Progenitor cell of endocrine pancreas (in vitro differentiated cells): ENCODE measurements at regions not wholly inside any gene's neighbourhood (a gene's known extent, or its start where the extent isn't known, plus 50 kb on each side); places are given as distances from the start of the nearest gene placed in this dataset.
"Not testable (repeated sequence)": the region's sequence is repeated elsewhere in the genome, so short reads cannot be mapped to it uniquely, and the experiment has no call there.

Experiments
- DNase-seq: peaks from one replicate; pipeline ENCODE4 v3.0.0; 2021; ENCODE audit warnings: low spot score; ENCODE audit not compliant: unreplicated experiment
- H3K27ac Mint-ChIP-seq: 2 replicates; pipeline ENCODE4 v1.8.0; 2021; ENCODE audit warnings: mild to moderate bottlenecking, moderate library complexity, mixed read lengths
- H3K27me3 Mint-ChIP-seq: 2 replicates; pipeline ENCODE4 v1.8.0; 2021; ENCODE audit warnings: mixed read lengths
- H3K36me3 Mint-ChIP-seq: 2 replicates; pipeline ENCODE4 v1.8.0; 2022; ENCODE audit warnings: mixed read lengths; ENCODE audit not compliant: insufficient read depth
- H3K4me1 Mint-ChIP-seq: 2 replicates; pipeline ENCODE4 v1.8.0; 2021; ENCODE audit warnings: low read depth, mixed read lengths
- H3K4me3 Mint-ChIP-seq: 2 replicates; pipeline ENCODE4 v1.8.0; 2021; ENCODE audit warnings: low read depth, mild to moderate bottlenecking, moderate library complexity, mixed read lengths
- H3K9me3 Mint-ChIP-seq: 2 replicates; pipeline ENCODE4 v1.8.0; 2021; ENCODE audit warnings: low read depth, mixed read lengths
- TF ChIP-seq, protein P1 (sequence below): fragments of 200-600 bp; sonication (generic); IDR thresholded peaks from one replicate; pipeline ENCODE4 v1.5.0; 2021; ENCODE audit warnings: antibody characterized with exemption, mild to moderate bottlenecking; ENCODE audit not compliant: unreplicated experiment

DNA sequence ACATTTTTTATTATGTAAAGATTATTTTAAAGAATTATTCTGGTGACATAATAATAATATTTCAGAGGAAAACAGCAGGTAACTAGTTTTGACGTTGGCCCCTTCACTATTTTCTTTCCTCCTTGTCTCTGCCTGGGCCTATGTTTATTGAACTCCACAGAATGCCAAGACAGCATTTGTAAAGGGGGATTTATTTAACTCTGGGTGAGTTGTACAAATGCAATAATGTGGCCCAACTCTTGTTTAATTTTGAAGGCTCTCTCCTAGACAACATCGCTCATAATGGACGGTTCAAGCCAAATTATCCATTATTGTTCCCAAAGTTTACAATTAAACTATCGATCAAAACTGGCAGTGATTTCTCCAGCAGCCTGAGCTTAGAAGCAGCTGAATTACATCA, 374.3 kb upstream of the SLC35B3 start:
- H3K27ac Mint-ChIP-seq = no peak overlapping the region
- DNase-seq = no peak
- H3K4me3 Mint-ChIP-seq = no peak overlapping the region
- no peaks in the 10 kb centered on the region for H3K9me3 Mint-ChIP-seq
- TF ChIP-seq, protein P1, sequence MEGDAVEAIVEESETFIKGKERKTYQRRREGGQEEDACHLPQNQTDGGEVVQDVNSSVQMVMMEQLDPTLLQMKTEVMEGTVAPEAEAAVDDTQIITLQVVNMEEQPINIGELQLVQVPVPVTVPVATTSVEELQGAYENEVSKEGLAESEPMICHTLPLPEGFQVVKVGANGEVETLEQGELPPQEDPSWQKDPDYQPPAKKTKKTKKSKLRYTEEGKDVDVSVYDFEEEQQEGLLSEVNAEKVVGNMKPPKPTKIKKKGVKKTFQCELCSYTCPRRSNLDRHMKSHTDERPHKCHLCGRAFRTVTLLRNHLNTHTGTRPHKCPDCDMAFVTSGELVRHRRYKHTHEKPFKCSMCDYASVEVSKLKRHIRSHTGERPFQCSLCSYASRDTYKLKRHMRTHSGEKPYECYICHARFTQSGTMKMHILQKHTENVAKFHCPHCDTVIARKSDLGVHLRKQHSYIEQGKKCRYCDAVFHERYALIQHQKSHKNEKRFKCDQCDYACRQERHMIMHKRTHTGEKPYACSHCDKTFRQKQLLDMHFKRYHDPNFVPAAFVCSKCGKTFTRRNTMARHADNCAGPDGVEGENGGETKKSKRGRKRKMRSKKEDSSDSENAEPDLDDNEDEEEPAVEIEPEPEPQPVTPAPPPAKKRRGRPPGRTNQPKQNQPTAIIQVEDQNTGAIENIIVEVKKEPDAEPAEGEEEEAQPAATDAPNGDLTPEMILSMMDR = no peak
- H3K27me3 Mint-ChIP-seq = no peaks in the 10 kb centered on the region
- peaks cover 11% of the 10 kb centered on the region for H3K4me1 Mint-ChIP-seq
- H3K36me3 Mint-ChIP-seq = no peaks in the 10 kb centered on the region

DNA sequence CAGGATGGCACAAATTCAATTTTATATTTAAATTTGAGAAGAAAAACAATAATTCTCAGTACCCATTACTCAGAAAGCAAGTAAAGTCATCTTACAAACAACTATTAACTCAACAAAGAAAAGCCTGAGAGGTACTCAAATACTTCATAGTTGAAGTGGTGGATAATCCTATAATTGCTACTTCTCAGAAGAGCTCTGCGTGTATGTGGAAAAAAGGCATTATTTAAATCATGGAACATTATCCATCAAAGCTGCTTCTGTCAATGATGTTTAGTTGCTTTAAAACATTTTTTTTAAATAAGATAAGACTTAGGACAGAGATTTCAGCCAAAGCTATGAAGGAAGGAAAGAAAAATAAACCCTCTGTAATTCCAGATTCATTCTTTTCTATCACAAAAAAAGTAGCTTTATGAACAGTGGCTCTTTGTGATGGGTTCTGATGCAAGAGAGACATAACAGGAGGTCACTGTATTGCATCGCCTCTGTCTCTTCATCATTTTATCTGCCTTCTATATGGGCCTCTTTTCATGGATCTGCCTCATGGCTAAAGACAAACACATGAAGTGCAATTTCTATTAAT, 367.9 kb upstream of the SLC35B3 start:
- Mint-ChIP-seq H3K27me3 (no peaks in the 10 kb centered on the region), H3K4me3 (no peak overlapping the region), H3K36me3 (peaks cover 1% of the 10 kb centered on the region), H3K4me1 (peaks cover 4% of the 10 kb centered on the region), H3K9me3 (peaks cover 6% of the 10 kb centered on the region), H3K27ac (no peak overlapping the region)
- TF ChIP-seq, protein P1 = no peak
- no peak for DNase-seq

DNA sequence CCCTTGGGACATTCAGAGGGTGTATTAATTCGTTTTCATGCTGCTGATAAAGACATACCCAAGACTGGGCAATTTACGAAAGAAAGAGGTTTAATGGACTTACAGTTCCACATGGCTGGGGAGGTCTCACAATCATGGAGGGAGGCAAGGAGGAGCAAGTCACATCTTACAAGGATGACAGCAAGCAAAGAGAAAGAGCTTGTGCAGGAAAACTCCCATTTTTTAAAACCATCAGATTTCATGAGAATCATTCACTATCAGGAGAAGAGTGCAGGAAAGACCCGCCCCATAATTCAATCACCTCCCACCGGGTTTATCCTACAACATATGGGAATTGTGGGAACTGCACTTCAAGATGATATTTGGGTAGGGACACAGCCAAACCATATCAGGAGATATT, 367.1 kb upstream of the SLC35B3 start:
- H3K27ac Mint-ChIP-seq, H3K36me3 Mint-ChIP-seq, H3K9me3 Mint-ChIP-seq, H3K27me3 Mint-ChIP-seq, H3K4me1 Mint-ChIP-seq, DNase-seq, H3K4me3 Mint-ChIP-seq: not testable (repeated sequence)

DNA sequence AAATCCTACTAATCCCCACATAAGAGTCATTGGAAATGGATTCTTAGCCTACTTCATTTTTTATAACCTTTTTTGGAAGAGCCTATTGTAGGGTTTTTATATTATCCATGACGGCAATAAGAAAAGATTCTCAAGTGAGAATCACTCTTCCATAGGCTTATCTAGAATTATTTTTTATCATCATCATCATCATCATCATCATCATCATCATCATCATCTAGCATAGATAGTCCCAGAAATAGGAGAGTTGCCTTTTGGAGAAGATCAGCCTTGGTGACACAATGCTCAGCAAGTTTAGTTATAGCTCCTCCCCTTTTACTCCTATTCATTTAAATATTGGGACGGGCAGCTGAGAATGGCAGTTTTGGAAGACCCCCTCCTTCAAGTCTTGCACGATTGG, 359.1 kb upstream of the SLC35B3 start:
- TF ChIP-seq, protein P1 = no peak
- Mint-ChIP-seq H3K36me3 (no peaks in the 10 kb centered on the region), H3K27me3 (no peaks in the 10 kb centered on the region), H3K27ac (no peak overlapping the region), H3K9me3 (no peaks in the 10 kb centered on the region), H3K4me1 (peaks cover 3% of the 10 kb centered on the region), H3K4me3 (no peak overlapping the region)
- DNase-seq = no peak

DNA sequence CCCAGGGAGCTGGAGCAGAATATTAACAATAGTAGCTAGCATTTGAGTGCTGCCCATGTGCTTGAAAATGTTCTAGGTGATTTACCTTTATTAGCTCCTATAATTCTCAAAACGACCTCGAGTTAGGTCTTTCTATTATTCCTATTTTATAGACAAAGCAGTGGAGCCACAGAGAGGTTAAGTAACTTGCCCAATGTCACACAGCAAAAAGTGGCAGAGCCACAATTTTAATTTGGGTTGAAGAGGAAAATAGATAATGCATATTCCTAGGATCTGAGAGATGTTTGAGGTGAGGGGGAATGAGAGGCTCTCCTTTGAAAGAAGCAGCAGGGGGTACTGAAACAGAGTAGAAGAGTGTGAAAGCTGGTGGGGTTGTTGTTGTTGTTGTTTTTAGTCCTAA, 354.5 kb upstream of the SLC35B3 start:
- TF ChIP-seq, protein P1 = no peak
- Mint-ChIP-seq H3K9me3 (no peaks in the 10 kb centered on the region), H3K27me3 (no peaks in the 10 kb centered on the region), H3K4me1 (no peaks in the 10 kb centered on the region), H3K27ac (no peak overlapping the region), H3K4me3 (no peak overlapping the region), H3K36me3 (no peaks in the 10 kb centered on the region)
- no peak for DNase-seq

DNA sequence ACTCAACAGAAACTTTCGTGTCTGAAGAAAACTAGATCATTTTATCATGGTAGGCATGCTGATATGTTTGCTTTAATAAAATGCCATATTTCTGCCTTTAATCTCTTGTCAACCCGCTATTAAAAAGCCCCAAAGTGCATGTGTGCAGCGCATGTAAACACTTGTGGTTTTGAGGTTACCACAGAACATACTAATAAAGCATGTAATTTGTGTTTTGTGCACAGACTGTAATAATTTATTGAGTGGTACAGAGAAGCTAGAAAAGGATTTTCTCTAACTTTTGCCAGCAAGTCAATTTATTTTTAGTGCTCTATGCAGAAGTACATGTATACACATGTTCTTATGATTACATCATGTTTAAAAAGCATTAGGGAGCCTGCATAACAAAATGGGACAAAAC, 349.9 kb upstream of the SLC35B3 start:
- no peaks in the 10 kb centered on the region for H3K36me3 Mint-ChIP-seq
- no peak overlapping the region for H3K27ac Mint-ChIP-seq
- no peak for DNase-seq
- no peaks in the 10 kb centered on the region for H3K4me1 Mint-ChIP-seq
- H3K9me3 Mint-ChIP-seq = no peaks in the 10 kb centered on the region
- no peak overlapping the region for H3K4me3 Mint-ChIP-seq
- TF ChIP-seq, protein P1 = no peak
- no peaks in the 10 kb centered on the region for H3K27me3 Mint-ChIP-seq
